GM12874 (cell line): ENCODE measurements at regions not wholly inside any gene's neighbourhood (a gene's known extent, or its start where the extent isn't known, plus 50 kb on each side); places are given as distances from the start of the nearest gene placed in this dataset.

Source experiments
- CTCF ChIP-seq: IDR thresholded peaks from 2 replicates; pipeline ENCODE4 v1.5.1; 2011; ENCODE audit warnings: low read depth, mild to moderate bottlenecking, control low read depth, low read length, moderate library complexity; ENCODE audit not compliant: insufficient read depth

GRCh38 chr9:116067566-116067965 is 86.0 kb upstream of the PAPPA start:
- no peak for TF ChIP-seq CTCF

GRCh38 chr9:116070256-116070914 is 83.2 kb upstream of the PAPPA start:
- no peak for TF ChIP-seq CTCF

- no peak for TF ChIP-seq CTCF
Observed at GRCh38 chr9:116072046-116072445, 81.5 kb upstream of the PAPPA start.

GRCh38 chr9:116073826-116074225 is 79.8 kb upstream of the PAPPA start:
- no peak for TF ChIP-seq CTCF

GRCh38 chr9:116074658-116075057 is 78.9 kb upstream of the PAPPA start:
- no peak for TF ChIP-seq CTCF

GRCh38 chr9:116075191-116075590 is 78.4 kb upstream of the PAPPA start:
- TF ChIP-seq CTCF: no peak

GRCh38 chr9:116078640-116079039 is 75.0 kb upstream of the PAPPA start:
- no peak for TF ChIP-seq CTCF
